ENCODE measurements at regions not wholly inside any gene's neighbourhood (a gene's known extent, or its start where the extent isn't known, plus 50 kb on each side); places are given as distances from the start of the nearest gene placed in this dataset.

DNA sequence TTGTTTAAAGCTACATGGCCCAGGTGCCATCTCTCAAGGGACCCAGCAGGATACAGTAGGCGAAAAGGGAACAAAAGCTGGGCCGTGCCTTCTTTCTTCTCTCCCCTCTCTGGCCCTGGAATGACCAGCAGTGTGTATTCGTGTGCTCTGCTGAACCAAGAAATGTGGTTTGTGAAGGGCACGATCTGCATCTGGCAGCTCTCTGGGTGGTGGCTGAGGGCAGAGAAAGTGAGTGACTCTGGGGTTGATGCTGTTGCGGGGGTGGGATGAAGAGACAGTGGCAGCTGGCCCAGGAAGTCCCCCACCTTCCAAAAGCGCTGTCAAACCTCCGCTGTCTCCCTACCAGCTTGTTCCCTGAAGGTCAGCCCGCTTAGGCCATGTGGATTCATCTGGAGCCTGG, 88.3 kb downstream of the CLDN34 start:
- Histone ChIP-seq H3K9ac (ENCODE audit: insufficient read depth in 1 of 2, low read length in 2 of 2) (no peak overlapping the region), H3K36me3 (ENCODE audit: control insufficient read depth in 4 of 4, insufficient read depth in 4 of 4, low read length in 4 of 4) (no peaks in the 10 kb centered on the region), H3K27me3 (ENCODE audit: control insufficient read depth in 3 of 3, insufficient read depth in 3 of 3, low read length in 2 of 3) (peaks cover 0 to 19% (median 10%) of the 10 kb centered on the region in 3 donors), H3K27ac (ENCODE audit: low read depth in 1 of 2, low read length in 1 of 2) (peak overlapping the region in 1 of 2 donors; percentile 28), H3K4me3 (no peak overlapping the region), H3K9me3 (ENCODE audit: control insufficient read depth in 4 of 4, insufficient read depth in 3 of 4, low read length in 3 of 4) (peaks cover 0 to 14% (median 0%) of the 10 kb centered on the region in 4 donors), H3K4me1 (ENCODE audit: control insufficient read depth in 5 of 5, insufficient read depth in 5 of 5, low read length in 5 of 5) (peaks cover 0 to 11% (median 0%) of the 10 kb centered on the region in 5 donors)
- DNase-seq, result no peak
- ATAC-seq (ENCODE audit: insufficient read depth, low FRiP score), result no peak
- 84 to 96% methylated on average over 7 to 8 of the region's 8 CpGs for WGBS, 2 donors
- TF ChIP-seq, protein P1, sequence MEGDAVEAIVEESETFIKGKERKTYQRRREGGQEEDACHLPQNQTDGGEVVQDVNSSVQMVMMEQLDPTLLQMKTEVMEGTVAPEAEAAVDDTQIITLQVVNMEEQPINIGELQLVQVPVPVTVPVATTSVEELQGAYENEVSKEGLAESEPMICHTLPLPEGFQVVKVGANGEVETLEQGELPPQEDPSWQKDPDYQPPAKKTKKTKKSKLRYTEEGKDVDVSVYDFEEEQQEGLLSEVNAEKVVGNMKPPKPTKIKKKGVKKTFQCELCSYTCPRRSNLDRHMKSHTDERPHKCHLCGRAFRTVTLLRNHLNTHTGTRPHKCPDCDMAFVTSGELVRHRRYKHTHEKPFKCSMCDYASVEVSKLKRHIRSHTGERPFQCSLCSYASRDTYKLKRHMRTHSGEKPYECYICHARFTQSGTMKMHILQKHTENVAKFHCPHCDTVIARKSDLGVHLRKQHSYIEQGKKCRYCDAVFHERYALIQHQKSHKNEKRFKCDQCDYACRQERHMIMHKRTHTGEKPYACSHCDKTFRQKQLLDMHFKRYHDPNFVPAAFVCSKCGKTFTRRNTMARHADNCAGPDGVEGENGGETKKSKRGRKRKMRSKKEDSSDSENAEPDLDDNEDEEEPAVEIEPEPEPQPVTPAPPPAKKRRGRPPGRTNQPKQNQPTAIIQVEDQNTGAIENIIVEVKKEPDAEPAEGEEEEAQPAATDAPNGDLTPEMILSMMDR (IDR thresholded peaks at IDR 0.05; ENCODE audit: control extremely low read depth, extremely low read depth), result no peak

DNA sequence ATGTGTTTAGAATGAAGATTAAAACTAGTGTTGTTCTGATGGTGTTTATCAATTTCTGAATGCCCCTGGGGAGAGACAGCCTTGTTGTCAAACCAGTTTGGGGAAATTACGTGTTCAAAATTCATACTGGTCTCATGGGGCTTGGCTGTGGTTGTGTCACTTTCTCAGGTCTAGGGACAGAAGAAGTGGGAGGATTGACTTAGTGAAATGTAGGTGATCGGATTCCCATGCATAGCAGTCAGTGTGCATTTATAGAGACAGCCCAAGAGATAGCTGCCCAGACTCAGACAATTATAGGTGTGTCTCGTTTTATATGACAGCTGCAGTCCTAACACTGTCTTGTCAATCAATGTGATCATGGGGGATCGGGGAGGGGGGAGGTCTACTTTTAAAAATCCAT, 94.4 kb upstream of the CLCN4 start:
- Histone ChIP-seq H3K9me3 (ENCODE audit: control insufficient read depth in 4 of 4, insufficient read depth in 3 of 4, low read length in 3 of 4) (no peaks in the 10 kb centered on the region), H3K27ac (ENCODE audit: low read depth in 1 of 2, low read length in 1 of 2) (no peak overlapping the region), H3K4me1 (ENCODE audit: control insufficient read depth in 5 of 5, insufficient read depth in 5 of 5, low read length in 5 of 5) (peaks cover 0 to 7% (median 3%) of the 10 kb centered on the region in 5 donors), H3K36me3 (ENCODE audit: control insufficient read depth in 4 of 4, insufficient read depth in 4 of 4, low read length in 4 of 4) (peaks cover 0 to 4% (median 0%) of the 10 kb centered on the region in 4 donors), H3K4me3 (no peak overlapping the region), H3K27me3 (ENCODE audit: control insufficient read depth in 3 of 3, insufficient read depth in 3 of 3, low read length in 2 of 3) (peaks cover 0 to 14% (median 13%) of the 10 kb centered on the region in 3 donors), H3K9ac (ENCODE audit: insufficient read depth in 1 of 2, low read length in 2 of 2) (no peak overlapping the region)
- WGBS, 2 donors, result 56 to 83% methylated on average over 4 of the region's 4 CpGs
- TF ChIP-seq, protein P1 (IDR thresholded peaks at IDR 0.05; ENCODE audit: control extremely low read depth, extremely low read depth), result no peak
- ATAC-seq (ENCODE audit: insufficient read depth, low FRiP score) (no peak), DNase-seq (no peak)

DNA sequence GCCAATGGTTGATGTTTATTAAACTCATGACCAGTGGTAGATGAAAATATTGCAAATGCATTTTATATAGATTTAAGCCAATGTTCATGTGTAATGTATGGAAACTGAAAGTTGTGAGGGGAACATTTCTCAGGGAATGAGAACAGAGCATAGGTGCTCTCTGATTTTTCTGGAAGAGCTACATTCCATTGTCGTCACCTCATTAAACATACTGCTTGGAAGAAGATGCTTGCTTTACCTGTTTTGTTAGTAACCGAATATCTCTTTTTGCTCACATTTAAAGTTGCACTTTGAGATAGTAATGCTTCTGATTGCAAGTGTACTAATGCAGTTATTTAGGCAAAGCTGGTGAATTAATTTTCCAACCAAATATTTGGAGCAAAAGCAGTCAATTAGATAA, 93.8 kb upstream of the CLCN4 start:
- Histone ChIP-seq H3K27ac (ENCODE audit: low read depth in 1 of 2, low read length in 1 of 2) (no peak overlapping the region), H3K27me3 (ENCODE audit: control insufficient read depth in 3 of 3, insufficient read depth in 3 of 3, low read length in 2 of 3) (peaks cover 0 to 14% (median 13%) of the 10 kb centered on the region in 3 donors), H3K36me3 (ENCODE audit: control insufficient read depth in 4 of 4, insufficient read depth in 4 of 4, low read length in 4 of 4) (peaks cover 0 to 6% (median 0%) of the 10 kb centered on the region in 4 donors), H3K9me3 (ENCODE audit: control insufficient read depth in 4 of 4, insufficient read depth in 3 of 4, low read length in 3 of 4) (no peaks in the 10 kb centered on the region), H3K4me3 (no peak overlapping the region), H3K4me1 (ENCODE audit: control insufficient read depth in 5 of 5, insufficient read depth in 5 of 5, low read length in 5 of 5) (peaks cover 0 to 7% (median 3%) of the 10 kb centered on the region in 5 donors), H3K9ac (ENCODE audit: insufficient read depth in 1 of 2, low read length in 2 of 2) (no peak overlapping the region)
- WGBS, 2 donors, result 73 to 86% methylated on average over 2 of the region's 2 CpGs
- TF ChIP-seq, protein P1 (IDR thresholded peaks at IDR 0.05; ENCODE audit: control extremely low read depth, extremely low read depth), result no peak
- DNase-seq, result no peak
- no peak for ATAC-seq (ENCODE audit: insufficient read depth, low FRiP score)

DNA sequence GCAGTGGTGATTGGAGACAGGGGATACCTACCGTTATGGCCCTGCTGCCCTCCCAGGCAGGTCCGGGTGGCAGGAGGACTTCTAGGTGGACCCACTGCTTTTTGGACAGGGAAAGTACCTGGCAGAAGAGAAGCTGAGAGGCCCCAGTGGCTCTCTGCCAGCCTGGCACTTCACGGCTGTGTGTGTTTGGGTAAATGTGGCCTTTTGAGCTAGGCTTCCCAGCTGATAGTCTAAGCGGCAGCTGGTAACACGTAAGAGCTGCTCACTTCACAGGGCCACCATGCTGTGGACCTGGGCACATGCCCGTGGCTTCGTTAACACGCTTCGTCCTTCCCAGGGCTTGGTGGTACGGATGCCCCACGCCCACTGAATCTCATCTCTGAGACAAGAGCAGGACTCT, 92.0 kb upstream of the CLCN4 start:
- no peak for ATAC-seq (ENCODE audit: insufficient read depth, low FRiP score)
- TF ChIP-seq, protein P1 (IDR thresholded peaks at IDR 0.05; ENCODE audit: control extremely low read depth, extremely low read depth), result no peak
- peak overlapping the region in 1 of 2 donors; percentile 9 for H3K27ac ChIP-seq (ENCODE audit: low read depth in 1 of 2, low read length in 1 of 2)
- H3K27me3 ChIP-seq (ENCODE audit: control insufficient read depth in 3 of 3, insufficient read depth in 3 of 3, low read length in 2 of 3), result peaks cover 0 to 13% (median 9%) of the 10 kb centered on the region in 3 donors
- H3K36me3 ChIP-seq (ENCODE audit: control insufficient read depth in 4 of 4, insufficient read depth in 4 of 4, low read length in 4 of 4), result peaks cover 0 to 9% (median 2%) of the 10 kb centered on the region in 4 donors
- no peaks in the 10 kb centered on the region for H3K9me3 ChIP-seq (ENCODE audit: control insufficient read depth in 4 of 4, insufficient read depth in 3 of 4, low read length in 3 of 4)
- DNase-seq, result no peak
- no peak overlapping the region for H3K9ac ChIP-seq (ENCODE audit: insufficient read depth in 1 of 2, low read length in 2 of 2)
- H3K4me1 ChIP-seq (ENCODE audit: control insufficient read depth in 5 of 5, insufficient read depth in 5 of 5, low read length in 5 of 5), result peaks cover 0 to 5% (median 3%) of the 10 kb centered on the region in 5 donors
- no peak overlapping the region for H3K4me3 ChIP-seq
- 74 to 89% methylated on average over 11 of the region's 11 CpGs for WGBS, 2 donors

All from lung (tissue), 11 donors.